CD4-positive, alpha-beta memory T cell (primary cell): ENCODE measurements at regions not wholly inside any gene's neighbourhood (a gene's known extent, or its start where the extent isn't known, plus 50 kb on each side); places are given as distances from the start of the nearest gene placed in this dataset.

ENCODE experiments used
- CTCF ChIA-PET: fragments of 350-600 bp; sonication (Branson Sonifier 250); formaldehyde crosslinking; loops from one replicate; lab custom pipeline; 2021; ENCODE audit warnings: inconsistent platforms; ENCODE audit not compliant: partially characterized antibody; lab: Charles Lee
- POLR2A ChIA-PET: fragments of 350-600 bp; sonication (Branson Sonifier 250); formaldehyde crosslinking; loops from one replicate; lab custom pipeline; 2021; ENCODE audit not compliant: partially characterized antibody; lab: Charles Lee
- DNase-seq, 5 donors: peaks; one replicate each; pipeline versions ENCODE4 v3.0.0 to v3.0.0-alpha.2; 2020 to 2022; ENCODE audit warnings: mixed read lengths in 1 of 5
- H3K27ac ChIP-seq: one replicate; pipeline ENCODE4 v1.7.0; 2013; ENCODE audit warnings: low read depth, low read length
- H3K27me3 ChIP-seq: 2 replicates; pipeline ENCODE4 v1.7.0; 2013; ENCODE audit warnings: mild to moderate bottlenecking, low read length, moderate library complexity; ENCODE audit not compliant: insufficient read depth
- H3K36me3 ChIP-seq: 2 replicates; pipeline ENCODE4 v1.7.0; 2013; ENCODE audit warnings: mild to moderate bottlenecking, low read length, moderate library complexity; ENCODE audit not compliant: insufficient read depth
- H3K4me1 ChIP-seq: 2 replicates; pipeline ENCODE4 v1.7.0; 2013; ENCODE audit warnings: mild to moderate bottlenecking, low read length, moderate library complexity; ENCODE audit not compliant: insufficient read depth
- H3K4me3 ChIP-seq, 2 donors: one replicate each; pipeline ENCODE4 v1.7.0; 2013; ENCODE audit warnings: low read length in 2 of 2, mild to moderate bottlenecking in 1 of 2
- H3K9me3 ChIP-seq, 2 donors: one replicate each; pipeline ENCODE4 v1.7.0; 2013; ENCODE audit warnings: low read length in 2 of 2, control low read depth in 1 of 2; ENCODE audit not compliant: control insufficient read depth in 1 of 2
- H3K27ac Mint-ChIP-seq, 7 donors: one replicate each; pipeline ENCODE4 v1.8.0; 2020 to 2021; ENCODE audit warnings: mixed read lengths in 7 of 7, mild to moderate bottlenecking in 6 of 7, inconsistent platforms in 3 of 7, moderate library complexity in 3 of 7
- H3K27me3 Mint-ChIP-seq, 2 donors: one replicate each; pipeline ENCODE4 v1.8.0; 2020 to 2021; ENCODE audit warnings: mixed read lengths in 2 of 2
- H3K36me3 Mint-ChIP-seq, 2 donors: one replicate each; pipeline ENCODE4 v1.8.0; 2020 to 2021; ENCODE audit warnings: mixed read lengths in 2 of 2, inconsistent platforms in 1 of 2, mild to moderate bottlenecking in 1 of 2
- H3K4me1 Mint-ChIP-seq, 4 donors: one replicate each; pipeline ENCODE4 v1.8.0; 2020 to 2021; ENCODE audit warnings: mixed read lengths in 4 of 4, mild to moderate bottlenecking in 1 of 4
- H3K4me3 Mint-ChIP-seq, 8 donors: one replicate each; pipeline ENCODE4 v1.8.0; 2020 to 2021; ENCODE audit warnings: mixed read lengths in 8 of 8, mild to moderate bottlenecking in 7 of 8, moderate library complexity in 6 of 8, inconsistent platforms in 3 of 8
- H3K9me3 Mint-ChIP-seq, 8 donors: one replicate each; pipeline ENCODE4 v1.8.0; 2020 to 2021; ENCODE audit warnings: mixed read lengths in 8 of 8, mild to moderate bottlenecking in 5 of 8, inconsistent platforms in 3 of 8, moderate library complexity in 1 of 8
- intact Hi-C: fragments of 100-400 bp; cut with micrococcal nuclease; formaldehyde crosslinking; loops from one replicate; pipeline ENCODE4 v1.15.1; 2023

GRCh38 chr2:172229125-172229524 lies 126.4 kb upstream of the DLX2 start:
- ChIA-PET POLR2A (interaction anchor here (0.6 kb wide), 1 partner anchor 205 kb away, joined by 3 read pairs; no protein-coding TSS in a partner anchor), CTCF (interaction anchor here (7.2 kb wide), 1 partner anchor 233 kb away, joined by 40 read pairs; no protein-coding TSS in a partner anchor)
- Mint-ChIP-seq H3K4me1 (peaks cover 21 to 49% (median 36%) of the 10 kb centered on the region in 4 donors), H3K9me3 (peaks cover 0 to 2% (median 0%) of the 10 kb centered on the region in 8 donors), H3K27ac (peak overlapping the region in 1 of 7 donors; percentile 61), H3K27me3 (peaks cover 2 to 8% of the 10 kb centered on the region in 2 donors), H3K4me3 (peak overlapping the region in 1 of 8 donors; percentile 4), H3K36me3 (no peaks in the 10 kb centered on the region)
- no peak for DNase-seq
- Histone ChIP-seq H3K36me3 (no peaks in the 10 kb centered on the region), H3K27me3 (peaks cover 1% of the 10 kb centered on the region), H3K4me1 (peaks cover 37% of the 10 kb centered on the region), H3K27ac (no peak overlapping the region), H3K9me3 (no peaks in the 10 kb centered on the region), H3K4me3 (no peak overlapping the region)
- intact Hi-C loops, result no loop called here

GRCh38 chr2:172230332-172230888 lies 127.7 kb upstream of the DLX2 start:
- no peaks in the 10 kb centered on the region for H3K9me3 Mint-ChIP-seq
- POLR2A ChIA-PET, result no interaction called here
- H3K4me3 Mint-ChIP-seq, result no peak overlapping the region
- no peaks in the 10 kb centered on the region for H3K36me3 Mint-ChIP-seq
- H3K4me3 ChIP-seq, result no peak overlapping the region
- H3K9me3 ChIP-seq, result no peaks in the 10 kb centered on the region
- H3K27ac ChIP-seq, result no peak overlapping the region
- no peak for DNase-seq
- H3K4me1 Mint-ChIP-seq, result peaks cover 26 to 48% (median 38%) of the 10 kb centered on the region in 4 donors
- peaks cover 9% of the 10 kb centered on the region for H3K27me3 ChIP-seq
- H3K27ac Mint-ChIP-seq, result peak overlapping the region in 2 of 7 donors; percentile 1 to 40
- intact Hi-C loops, result no loop called here
- no peaks in the 10 kb centered on the region for H3K36me3 ChIP-seq
- H3K27me3 Mint-ChIP-seq, result peaks cover 12 to 18% of the 10 kb centered on the region in 2 donors
- CTCF ChIA-PET, result interaction anchor here (1.1 to 7.2 kb wide), 2 partner anchors 29 to 231 kb away, joined by 3 to 40 read pairs; no protein-coding TSS in a partner anchor
- peaks cover 36% of the 10 kb centered on the region for H3K4me1 ChIP-seq

GRCh38 chr2:172230889-172231401 lies 128.2 kb upstream of the DLX2 start:
- ChIA-PET CTCF (interaction anchor here (1.1 to 7.2 kb wide), 2 partner anchors 30 to 231 kb away, joined by 3 to 40 read pairs; no protein-coding TSS in a partner anchor), POLR2A (no interaction called here)
- H3K4me1 Mint-ChIP-seq, result peaks cover 23 to 48% (median 36%) of the 10 kb centered on the region in 4 donors

GRCh38 chr2:172231508-172231907 lies 128.8 kb upstream of the DLX2 start:
- no peaks in the 10 kb centered on the region for H3K9me3 Mint-ChIP-seq
- CTCF ChIA-PET, result interaction anchor here (1.5 kb wide), 1 partner anchor 8 kb away, joined by 3 read pairs; no protein-coding TSS in a partner anchor
- peaks cover 20 to 44% (median 34%) of the 10 kb centered on the region in 4 donors for H3K4me1 Mint-ChIP-seq
- Histone ChIP-seq H3K4me1 (peaks cover 30% of the 10 kb centered on the region), H3K9me3 (no peaks in the 10 kb centered on the region), H3K27me3 (peaks cover 19% of the 10 kb centered on the region), H3K27ac (no peak overlapping the region), H3K4me3 (no peak overlapping the region), H3K36me3 (no peaks in the 10 kb centered on the region)
- H3K27me3 Mint-ChIP-seq, result peaks cover 16 to 24% of the 10 kb centered on the region in 2 donors
- DNase-seq, result no peak
- no peaks in the 10 kb centered on the region for H3K36me3 Mint-ChIP-seq
- POLR2A ChIA-PET, result no interaction called here
- H3K27ac Mint-ChIP-seq, result peak overlapping the region in 1 of 7 donors; percentile 18
- no peak overlapping the region for H3K4me3 Mint-ChIP-seq
- intact Hi-C loops, result no loop called here

More at GRCh38 chr2:172230889-172231401, 128.2 kb upstream of the DLX2 start:
- H3K36me3 ChIP-seq, result no peaks in the 10 kb centered on the region
- no peak overlapping the region for H3K4me3 ChIP-seq
- Mint-ChIP-seq H3K36me3 (no peaks in the 10 kb centered on the region), H3K4me3 (no peak overlapping the region), H3K9me3 (no peaks in the 10 kb centered on the region), H3K27ac (peak overlapping the region in 2 of 7 donors; percentile 1 to 71), H3K27me3 (peaks cover 12 to 21% of the 10 kb centered on the region in 2 donors)
- peaks cover 35% of the 10 kb centered on the region for H3K4me1 ChIP-seq
- H3K27ac ChIP-seq, result no peak overlapping the region
- DNase-seq, result no peak
- H3K9me3 ChIP-seq, result no peaks in the 10 kb centered on the region
- intact Hi-C loops, result no loop called here
- H3K27me3 ChIP-seq, result peaks cover 13% of the 10 kb centered on the region

- no peaks in the 10 kb centered on the region for H3K36me3 ChIP-seq
- H3K27ac Mint-ChIP-seq, result no peak overlapping the region
- H3K4me1 Mint-ChIP-seq, result peaks cover 19 to 41% (median 33%) of the 10 kb centered on the region in 4 donors
- H3K27me3 Mint-ChIP-seq, result peaks cover 19 to 27% of the 10 kb centered on the region in 2 donors
- H3K27ac ChIP-seq, result no peak overlapping the region
- peak overlapping the region in 1 of 8 donors; percentile 11 for H3K4me3 Mint-ChIP-seq
- H3K36me3 Mint-ChIP-seq, result no peaks in the 10 kb centered on the region
- H3K4me1 ChIP-seq, result peaks cover 30% of the 10 kb centered on the region
- POLR2A ChIA-PET, result interaction anchor here (1.5 kb wide), 1 partner anchor 13 kb away, joined by 3 read pairs; no protein-coding TSS in a partner anchor
- no peaks in the 10 kb centered on the region for H3K9me3 ChIP-seq
- CTCF ChIA-PET, result interaction anchor here (1.5 to 1.6 kb wide), 2 partner anchors 10 to 229 kb away, joined by 3 to 5 read pairs; no protein-coding TSS in a partner anchor
- H3K27me3 ChIP-seq, result peaks cover 20% of the 10 kb centered on the region
- intact Hi-C loops, result no loop called here
- no peak overlapping the region for H3K4me3 ChIP-seq
- H3K9me3 Mint-ChIP-seq, result no peaks in the 10 kb centered on the region
- DNase-seq, result no peak
Measured at GRCh38 chr2:172232708-172233396, 130.2 kb upstream of the DLX2 start.

GRCh38 chr2:172233987-172234715 lies 131.5 kb upstream of the DLX2 start:
- Mint-ChIP-seq H3K27ac (peak overlapping the region in 3 of 7 donors; percentile 31 to 48 (median 35)), H3K4me1 (peaks cover 16 to 29% (median 24%) of the 10 kb centered on the region in 4 donors), H3K36me3 (no peaks in the 10 kb centered on the region), H3K9me3 (peaks cover 0 to 2% (median 0%) of the 10 kb centered on the region in 8 donors), H3K27me3 (peaks cover 25 to 34% of the 10 kb centered on the region in 2 donors), H3K4me3 (peak overlapping the region; percentile 86 to 95 (median 89))
- no peak for DNase-seq
- Histone ChIP-seq H3K9me3 (no peaks in the 10 kb centered on the region), H3K4me1 (peaks cover 20% of the 10 kb centered on the region), H3K36me3 (no peaks in the 10 kb centered on the region), H3K27me3 (peaks cover 20% of the 10 kb centered on the region), H3K27ac (no peak overlapping the region), H3K4me3 (peak overlapping the region in 1 of 2 donors; percentile 73)
- ChIA-PET POLR2A (no interaction called here), CTCF (interaction anchor here (0.9 to 1.6 kb wide), 3 partner anchors 11 to 228 kb away, joined by 3 to 5 read pairs (median 3); no protein-coding TSS in a partner anchor)
- intact Hi-C loops, result loop anchor here (2.0 kb wide), 1 partner anchor 229 kb away; no protein-coding TSS in a partner anchor
